Adrenal gland (tissue), 9 donors: ENCODE measurements at regions not wholly inside any gene's neighbourhood (a gene's known extent, or its start where the extent isn't known, plus 50 kb on each side); places are given as distances from the start of the nearest gene placed in this dataset.

Experiments used
- DNase-seq, 7 donors: peaks; one replicate each; pipeline ENCODE4 v3.0.0-alpha.2; 2019 to 2020
- H3K27ac ChIP-seq, 5 donors: fragments of 200-600 bp; sonication (generic) in 4 of 5; 1 replicate in 3 of 5; 2 replicates in 2 of 5; pipeline versions ENCODE4 v1.5.1 to v1.8.0; 2016 to 2020; ENCODE audit warnings: mild to moderate bottlenecking in 1 of 5
- H3K27me3 ChIP-seq: fragments of 200-600 bp; 2 replicates; pipeline ENCODE4 v1.8.0; 2021
- H3K36me3 ChIP-seq, 2 donors: fragments of 200-600 bp; replicated peaks in 1 of 2; 1 replicate in 1 of 2; 2 replicates in 1 of 2; pipeline versions ENCODE4 v1.5.1 to v1.8.0; 2018 to 2022
- H3K4me1 ChIP-seq, 2 donors: fragments of 200-600 bp; replicated peaks in 1 of 2; 1 replicate in 1 of 2; 2 replicates in 1 of 2; pipeline versions ENCODE4 v1.5.1 to v1.8.0; 2018 to 2021
- H3K4me3 ChIP-seq, 4 donors: fragments of 200-600 bp; sonication (generic) in 3 of 4; one replicate each; pipeline ENCODE4 v1.5.1; 2016 to 2018
- H3K9me3 ChIP-seq, 3 donors: fragments of 200-600 bp; sonication (generic) in 1 of 3; replicated peaks in 1 of 3; 1 replicate in 2 of 3; 2 replicates in 1 of 3; pipeline versions ENCODE4 v1.5.1 to v1.8.0; 2016 to 2021
- CTCF ChIP-seq, 6 experiments: fragments of 450-650 bp in 4 of 6; fragments of 200-600 bp in 2 of 6; sonication (generic) in 1 of 6; IDR thresholded peaks; 1 replicate in 5 of 6; 2 replicates in 1 of 6; pipeline versions ENCODE4 v1.5.1 to v1.8.0; 2016 to 2021; ENCODE audit warnings: antibody characterized with exemption in 6 of 6, mild to moderate bottlenecking in 2 of 6, moderate library complexity in 1 of 6
- POLR2A ChIP-seq, 2 donors: fragments of 450-650 bp; IDR thresholded peaks; one replicate each; pipeline ENCODE4 v1.6.1; 2017; ENCODE audit warnings: antibody characterized with exemption in 2 of 2, mild to moderate bottlenecking in 2 of 2, moderate library complexity in 1 of 2
- WGBS, 4 donors: extraction: QIAGEN DNeasy Blood & Tissue Kit in 2 of 4; methylation state at CpG; one replicate each; pipeline versions ENCODE4 v1.1.5 to v1.1.7; 2013 to 2017; 5-methylcytosine and 5-hydroxymethylcytosine counted together
- intact Hi-C, 2 donors: fragments of 100-400 bp; cut with DNase I; formaldehyde crosslinking; loops; one replicate each; pipeline versions ENCODE4 v1.14.1 to v1.15.0; 2022 to 2023
- donor health status: healthy with polysubstance abuse.
- donor health status: Bipolar disorder and iron deficiency.
- donor health status: DM: yes; HTN: yes; CAD: no.
- donor health status: DM: no; HTN: no; CAD: no.
- donor health status: DM: no; HTN: no; CAD: no.

- peaks cover 0 to 4% of the 10 kb centered on the region in 2 donors for H3K4me1 ChIP-seq
- no peaks in the 10 kb centered on the region for H3K27me3 ChIP-seq
- DNase-seq, result no peak
- WGBS, 4 donors, result 92 to 94% (median 93%) methylated on average over 1 of the region's 1 CpG
- H3K27ac ChIP-seq, result no peak overlapping the region
- H3K9me3 ChIP-seq, result no peaks in the 10 kb centered on the region
- no peaks in the 10 kb centered on the region for H3K36me3 ChIP-seq
- intact Hi-C loops, result no loop called here
- TF ChIP-seq CTCF (IDR thresholded peaks at IDR 0.05) (no peak), POLR2A (IDR thresholded peaks at IDR 0.05) (no peak)
- no peak overlapping the region for H3K4me3 ChIP-seq
These were observed 308.7 kb downstream of the RPAP3 start for GRCh38 chr12:47396902-47397663.

- H3K27ac ChIP-seq, result no peak overlapping the region
- 84 to 90% (median 89%) methylated on average over 4 of the region's 4 CpGs for WGBS, 4 donors
- H3K27me3 ChIP-seq, result no peaks in the 10 kb centered on the region
- no peak overlapping the region for H3K4me3 ChIP-seq
- TF ChIP-seq POLR2A (IDR thresholded peaks at IDR 0.05) (no peak), CTCF (IDR thresholded peaks at IDR 0.05) (no peak)
- no peak for DNase-seq
- H3K36me3 ChIP-seq, result no peaks in the 10 kb centered on the region
- intact Hi-C loops, result no loop called here
- peaks cover 0 to 4% of the 10 kb centered on the region in 2 donors for H3K4me1 ChIP-seq
- H3K9me3 ChIP-seq, result no peaks in the 10 kb centered on the region
These were observed 311.8 kb downstream of the RPAP3 start for GRCh38 chr12:47394070-47394469.

- H3K4me3 ChIP-seq, result no peak overlapping the region
- intact Hi-C loops, result no loop called here
- H3K4me1 ChIP-seq, result peaks cover 0 to 4% of the 10 kb centered on the region in 2 donors
- no peaks in the 10 kb centered on the region for H3K27me3 ChIP-seq
- no peaks in the 10 kb centered on the region for H3K9me3 ChIP-seq
- H3K36me3 ChIP-seq, result no peaks in the 10 kb centered on the region
- 54 to 70% (median 60%) methylated on average over 4 of the region's 4 CpGs for WGBS, 4 donors
- H3K27ac ChIP-seq, result peak overlapping the region in 1 of 5 donors; percentile 10
- no peak for DNase-seq
- TF ChIP-seq CTCF (IDR thresholded peaks at IDR 0.05), result no peak
- TF ChIP-seq POLR2A (IDR thresholded peaks at IDR 0.05), result no peak
These were observed 312.4 kb downstream of the RPAP3 start for GRCh38 chr12:47393403-47393790.

- H3K27ac ChIP-seq, result no peak overlapping the region
- H3K4me3 ChIP-seq, result no peak overlapping the region
- no peaks in the 10 kb centered on the region for H3K36me3 ChIP-seq
- WGBS, 4 donors, result 75 to 97% (median 89%) methylated on average over 3 to 7 of the region's 7 CpGs
- DNase-seq, result no peak
- intact Hi-C loops, result no loop called here
- TF ChIP-seq POLR2A (IDR thresholded peaks at IDR 0.05) (no peak), CTCF (IDR thresholded peaks at IDR 0.05) (no peak)
- H3K4me1 ChIP-seq, result peaks cover 0 to 4% of the 10 kb centered on the region in 2 donors
- H3K27me3 ChIP-seq, result no peaks in the 10 kb centered on the region
- H3K9me3 ChIP-seq, result peaks cover 0 to 3% (median 0%) of the 10 kb centered on the region in 3 donors
These were observed 311.8 kb upstream of the AMIGO2 start for GRCh38 chr12:47391566-47391965.
